ENCODE measurements at regions not wholly inside any gene's neighbourhood (a gene's known extent, or its start where the extent isn't known, plus 50 kb on each side); places are given as distances from the start of the nearest gene placed in this dataset.

GRCh38 chr3:117572786-117573185 is 863.2 kb downstream of the TUSC7 start:
- in situ Hi-C loops (cut with HindIII; ENCODE audit: low sequenced_read_pairs): no loop called here

- in situ Hi-C loops (cut with HindIII; ENCODE audit: low sequenced_read_pairs): no loop called here
These were observed 871.2 kb downstream of the TUSC7 start for GRCh38 chr3:117580806-117581205.

- in situ Hi-C loops (cut with HindIII; ENCODE audit: low sequenced_read_pairs): no loop called here
These were observed 876.6 kb downstream of the TUSC7 start for GRCh38 chr3:117586161-117586560.

- in situ Hi-C loops (cut with HindIII; ENCODE audit: low sequenced_read_pairs): no loop called here
These were observed 877.8 kb downstream of the TUSC7 start for GRCh38 chr3:117587416-117587815.

GRCh38 chr3:117589454-117589853 is 879.9 kb downstream of the TUSC7 start:
- in situ Hi-C loops (cut with HindIII; ENCODE audit: low sequenced_read_pairs): no loop called here

GRCh38 chr3:117595615-117596014 is 886.0 kb downstream of the TUSC7 start:
- in situ Hi-C loops (cut with HindIII; ENCODE audit: low sequenced_read_pairs): no loop called here

- in situ Hi-C loops (cut with HindIII; ENCODE audit: low sequenced_read_pairs): no loop called here
These were observed 886.9 kb downstream of the TUSC7 start for GRCh38 chr3:117596503-117596902.

- in situ Hi-C loops (cut with HindIII; ENCODE audit: low sequenced_read_pairs): no loop called here
These were observed 888.3 kb downstream of the TUSC7 start for GRCh38 chr3:117597865-117598264.

- in situ Hi-C loops (cut with HindIII; ENCODE audit: low sequenced_read_pairs): no loop called here
These were observed 890.5 kb downstream of the TUSC7 start for GRCh38 chr3:117600112-117600511.

GRCh38 chr3:117600666-117601065 is 891.1 kb downstream of the TUSC7 start:
- in situ Hi-C loops (cut with HindIII; ENCODE audit: low sequenced_read_pairs): no loop called here

- in situ Hi-C loops (cut with HindIII; ENCODE audit: low sequenced_read_pairs): no loop called here
These were observed 892.6 kb downstream of the TUSC7 start for GRCh38 chr3:117602058-117602644.

GRCh38 chr3:117603097-117603496 is 893.5 kb downstream of the TUSC7 start:
- in situ Hi-C loops (cut with HindIII; ENCODE audit: low sequenced_read_pairs): no loop called here

- in situ Hi-C loops (cut with HindIII; ENCODE audit: low sequenced_read_pairs): no loop called here
These were observed 897.3 kb downstream of the TUSC7 start for GRCh38 chr3:117606866-117607265.

GRCh38 chr3:117609330-117609729 is 899.8 kb downstream of the TUSC7 start:
- in situ Hi-C loops (cut with HindIII; ENCODE audit: low sequenced_read_pairs): no loop called here

GRCh38 chr3:117610156-117610555 is 900.6 kb downstream of the TUSC7 start:
- in situ Hi-C loops (cut with HindIII; ENCODE audit: low sequenced_read_pairs): no loop called here

GRCh38 chr3:117611211-117611610 is 901.6 kb downstream of the TUSC7 start:
- in situ Hi-C loops (cut with HindIII; ENCODE audit: low sequenced_read_pairs): no loop called here

GRCh38 chr3:117616227-117616626 is 906.6 kb downstream of the TUSC7 start:
- in situ Hi-C loops (cut with HindIII; ENCODE audit: low sequenced_read_pairs): no loop called here

GRCh38 chr3:117617906-117618305 is 908.3 kb downstream of the TUSC7 start:
- in situ Hi-C loops (cut with HindIII; ENCODE audit: low sequenced_read_pairs): no loop called here

GRCh38 chr3:117618462-117618861 is 908.9 kb downstream of the TUSC7 start:
- in situ Hi-C loops (cut with HindIII; ENCODE audit: low sequenced_read_pairs): no loop called here

GRCh38 chr3:117619805-117620204 is 910.2 kb downstream of the TUSC7 start:
- in situ Hi-C loops (cut with HindIII; ENCODE audit: low sequenced_read_pairs): no loop called here

GRCh38 chr3:117622171-117622841 is 912.7 kb downstream of the TUSC7 start:
- in situ Hi-C loops (cut with HindIII; ENCODE audit: low sequenced_read_pairs): no loop called here

- in situ Hi-C loops (cut with HindIII; ENCODE audit: low sequenced_read_pairs): no loop called here
These were observed 914.8 kb downstream of the TUSC7 start for GRCh38 chr3:117624424-117624823.

GRCh38 chr3:117625174-117625573 is 915.6 kb downstream of the TUSC7 start:
- in situ Hi-C loops (cut with HindIII; ENCODE audit: low sequenced_read_pairs): no loop called here
